GM21528 (cell line): ENCODE measurements at regions not wholly inside any gene's neighbourhood (a gene's known extent, or its start where the extent isn't known, plus 50 kb on each side); places are given as distances from the start of the nearest gene placed in this dataset.
A peak's percentile ranks its signal among the peaks of the same experiment; 100 is the strongest.
"Not testable (repeated sequence)": the region's sequence is repeated elsewhere in the genome, so short reads cannot be mapped to it uniquely, and the experiment has no call there.

ENCODE experiments used
- ATAC-seq: cut with Tn5 transposase; IDR thresholded peaks from one replicate; pipeline ENCODE4 v1.9.1; 2021; ENCODE audit warnings: mild to moderate bottlenecking, moderate library complexity; ENCODE audit not compliant: unreplicated experiment, low FRiP score

DNA sequence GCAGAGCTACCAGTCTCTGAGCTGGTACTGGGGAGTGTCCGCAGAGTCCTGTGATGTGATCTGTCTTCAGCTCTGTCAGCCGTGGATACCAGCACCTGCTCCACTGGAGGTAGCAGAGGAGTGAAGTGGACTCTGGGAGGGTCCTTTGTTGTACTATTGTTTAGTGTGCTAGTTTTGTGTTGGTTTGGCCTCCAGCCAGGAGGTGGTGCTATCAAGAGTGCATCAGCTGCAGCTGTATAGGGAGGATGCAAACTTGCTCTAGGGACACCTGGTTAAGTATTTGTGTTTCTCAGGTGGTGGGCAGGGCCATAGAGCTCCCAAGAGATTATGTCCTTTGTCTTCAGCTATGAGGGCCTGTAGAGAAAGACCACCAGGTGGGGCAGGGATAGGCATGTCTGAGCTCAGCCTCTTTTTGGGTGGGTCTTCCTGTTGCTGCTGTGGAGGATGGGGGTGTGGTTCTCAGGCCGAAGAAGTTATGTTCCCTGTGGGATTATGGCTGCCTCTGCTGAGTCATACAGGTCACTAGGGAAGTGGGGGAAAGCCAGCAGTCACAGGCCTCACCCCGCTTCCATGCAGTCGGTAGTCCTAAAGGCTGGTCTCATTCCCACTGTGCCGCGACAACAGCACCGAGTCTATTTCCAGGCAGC, 443.2 kb upstream of the TBL1XR1 start:
- no peak for ATAC-seq

DNA sequence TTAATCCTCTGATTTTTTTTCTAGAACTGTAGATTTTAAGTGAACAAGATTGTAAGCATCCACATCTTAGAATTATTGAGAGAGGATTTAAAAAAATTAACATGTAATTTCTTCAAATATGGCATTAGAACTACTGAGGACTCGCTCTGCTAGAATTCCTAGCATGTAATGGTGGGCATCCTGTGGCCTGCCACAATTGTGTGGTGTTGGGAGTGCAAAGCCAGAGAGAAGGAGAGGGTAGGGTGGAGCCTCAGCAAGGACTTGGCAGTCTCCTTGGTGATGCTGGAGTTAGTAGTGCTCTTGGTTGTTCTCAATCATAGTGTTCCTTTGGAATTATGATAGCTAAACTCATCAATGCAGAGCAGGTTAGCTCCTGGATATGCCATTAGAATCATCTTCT, 443.9 kb upstream of the TBL1XR1 start:
- ATAC-seq = no peak

DNA sequence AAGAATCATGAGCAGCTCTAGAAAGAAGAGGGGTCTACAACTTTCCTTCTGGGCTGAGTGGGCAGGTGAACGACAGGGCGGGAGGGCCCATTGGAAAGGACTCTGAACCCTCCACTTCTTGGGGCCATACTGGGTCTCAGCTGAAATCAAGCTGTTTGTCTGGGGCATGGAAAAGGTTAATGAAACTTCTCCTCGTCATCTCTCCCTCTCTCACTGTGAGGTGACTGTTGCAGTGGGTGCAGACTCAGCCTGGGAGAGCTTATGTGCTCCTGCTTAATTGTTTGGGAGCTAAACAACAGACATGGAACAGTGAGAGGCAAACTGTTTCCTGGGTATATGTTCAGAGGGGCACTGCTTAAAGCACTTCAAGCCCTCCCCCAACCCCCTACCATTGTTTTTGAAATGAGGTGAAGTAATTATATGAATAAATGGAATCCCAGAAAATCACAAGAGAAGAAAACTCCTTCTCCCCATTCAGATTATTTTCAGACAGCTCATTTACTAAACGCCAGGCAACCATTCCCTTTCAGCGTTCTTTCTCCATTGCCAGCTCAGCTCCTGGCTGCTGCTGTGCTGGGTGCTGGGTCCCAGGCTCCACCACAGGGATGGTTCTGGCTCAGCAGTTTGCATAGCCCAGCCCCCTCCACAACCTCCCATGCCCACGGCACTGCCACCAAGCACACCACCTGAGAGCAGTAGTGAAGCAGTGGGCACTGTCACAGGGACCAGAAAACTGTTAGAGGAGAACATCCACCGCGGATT, 444.9 kb upstream of the TBL1XR1 start:
- ATAC-seq = no peak

DNA sequence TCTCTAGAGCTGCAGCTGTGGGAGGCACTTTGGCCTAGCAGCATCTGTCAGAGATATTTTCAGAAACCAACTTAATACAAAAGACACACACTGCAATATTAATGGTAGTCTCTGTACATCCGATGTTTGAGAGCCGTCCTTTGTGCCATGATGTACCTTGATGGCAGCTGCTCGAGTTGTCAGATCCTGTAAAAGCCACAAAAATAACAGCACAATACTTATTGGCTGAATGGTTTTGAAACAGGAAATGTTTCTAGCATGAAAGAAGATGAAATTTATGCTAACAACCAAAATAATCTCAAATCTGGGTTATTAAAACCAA, 445.5 kb upstream of the TBL1XR1 start:
- ATAC-seq = no peak

DNA sequence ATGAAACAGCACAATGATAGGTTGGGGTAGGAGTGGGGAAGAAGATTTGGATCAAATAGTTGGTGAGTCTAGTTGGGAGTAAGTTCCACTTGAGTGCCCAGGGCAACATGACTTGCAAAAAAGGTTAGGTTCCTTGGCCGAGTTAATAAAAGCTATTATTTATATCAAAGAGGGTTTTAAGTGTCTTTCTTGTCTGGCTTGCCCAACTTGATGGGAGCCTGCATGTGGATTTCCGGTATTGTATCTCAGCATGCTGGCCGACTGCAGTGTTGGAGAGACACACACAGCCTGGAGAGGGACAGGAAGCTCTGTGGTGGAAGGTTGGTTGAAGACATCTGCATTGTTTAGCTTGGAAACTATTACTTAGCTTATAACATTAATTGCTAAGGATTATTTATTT, 449.5 kb upstream of the TBL1XR1 start:
- ATAC-seq = no peak

DNA sequence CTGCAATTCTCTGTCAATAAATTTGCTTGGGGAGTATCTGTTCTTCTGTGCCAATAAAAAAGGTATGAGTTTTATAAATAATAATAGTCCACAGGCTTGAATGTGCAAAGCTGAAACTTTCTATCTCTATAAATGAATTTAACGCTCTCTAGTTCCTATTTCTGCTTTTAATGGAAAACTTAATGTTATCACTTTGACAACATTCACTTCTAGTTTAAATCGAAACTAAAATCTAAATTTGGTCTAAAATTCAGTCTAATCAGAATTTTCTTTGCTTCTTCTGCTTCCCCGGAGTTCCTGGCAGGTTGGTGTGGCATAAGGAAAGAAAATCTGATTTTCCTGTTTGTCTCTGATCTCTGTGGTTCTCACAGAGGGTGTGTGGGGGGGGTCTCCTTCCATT, 450.1 kb upstream of the TBL1XR1 start:
- ATAC-seq = no peak

DNA sequence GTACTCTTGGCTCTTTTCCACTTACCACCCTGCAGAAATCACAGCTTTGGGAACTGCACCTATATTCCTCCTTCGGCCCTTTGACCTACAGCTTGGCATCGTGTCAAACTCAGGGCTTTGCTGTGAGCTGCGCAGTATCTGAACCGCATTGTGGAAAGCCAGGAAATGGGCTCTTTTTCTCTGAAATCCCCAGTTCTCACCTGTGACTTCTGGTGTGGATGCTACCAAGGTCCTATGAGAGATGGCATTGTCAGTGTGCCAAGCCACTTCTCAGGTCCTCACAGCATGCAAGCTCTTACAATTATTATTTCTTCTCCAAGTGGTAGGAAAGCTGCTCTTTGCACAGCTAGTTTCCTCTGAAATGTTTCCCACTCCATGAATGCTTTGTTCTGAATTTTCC, 450.6 kb upstream of the TBL1XR1 start:
- ATAC-seq = no peak

DNA sequence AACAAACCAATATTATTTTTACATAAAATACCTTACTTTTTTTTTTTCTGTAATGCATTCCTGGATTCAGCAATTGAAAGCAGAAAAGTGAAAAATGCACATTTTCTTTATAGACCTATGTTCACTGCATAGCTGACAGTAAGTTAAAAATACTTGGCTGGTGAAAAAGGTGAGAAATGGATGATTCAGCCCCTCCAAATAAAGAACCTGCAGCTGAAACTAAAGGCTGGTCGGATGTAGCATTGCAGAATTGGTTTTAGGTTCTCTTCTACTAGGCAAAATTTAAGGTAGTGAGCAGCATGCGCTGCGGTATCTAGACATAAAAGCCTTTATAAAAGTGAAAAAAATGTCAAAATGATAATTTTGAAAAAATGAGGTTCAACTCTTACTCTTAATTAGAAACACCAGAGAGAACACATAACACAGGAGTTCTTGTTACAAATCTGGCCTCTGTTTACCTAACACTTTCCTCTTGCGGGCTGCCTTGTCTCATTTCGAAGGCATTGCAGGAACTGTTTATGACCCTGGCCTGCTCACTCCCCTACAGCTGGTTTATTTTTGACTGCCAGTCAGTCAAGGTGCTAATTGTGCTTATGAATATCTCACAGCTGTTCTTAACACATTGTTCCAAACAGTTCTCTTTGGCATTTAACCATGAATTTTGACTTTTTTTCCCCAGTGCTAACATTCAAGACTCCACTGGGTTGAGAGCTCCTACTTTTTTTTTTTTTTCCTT, 455.4 kb upstream of the TBL1XR1 start:
- ATAC-seq = no peak

DNA sequence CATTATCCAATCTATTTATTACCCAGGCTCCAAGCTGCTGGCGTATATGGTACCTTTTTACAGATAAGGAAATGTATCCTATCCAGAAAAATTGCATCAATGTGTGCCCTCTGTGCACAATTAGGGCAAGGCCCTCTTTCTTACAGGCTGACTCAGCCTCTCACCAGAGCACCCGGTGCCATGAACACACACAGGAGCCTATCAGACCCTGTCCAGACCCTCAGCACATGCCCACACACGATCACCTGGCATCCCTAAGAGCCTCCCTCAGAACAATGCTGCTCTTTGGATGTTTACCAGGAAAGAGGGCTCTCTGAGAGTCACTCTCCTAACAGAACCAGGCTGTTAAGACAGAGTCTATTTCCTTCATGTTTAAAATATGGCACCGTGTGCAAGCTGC, 460.0 kb upstream of the TBL1XR1 start:
- ATAC-seq = no peak

DNA sequence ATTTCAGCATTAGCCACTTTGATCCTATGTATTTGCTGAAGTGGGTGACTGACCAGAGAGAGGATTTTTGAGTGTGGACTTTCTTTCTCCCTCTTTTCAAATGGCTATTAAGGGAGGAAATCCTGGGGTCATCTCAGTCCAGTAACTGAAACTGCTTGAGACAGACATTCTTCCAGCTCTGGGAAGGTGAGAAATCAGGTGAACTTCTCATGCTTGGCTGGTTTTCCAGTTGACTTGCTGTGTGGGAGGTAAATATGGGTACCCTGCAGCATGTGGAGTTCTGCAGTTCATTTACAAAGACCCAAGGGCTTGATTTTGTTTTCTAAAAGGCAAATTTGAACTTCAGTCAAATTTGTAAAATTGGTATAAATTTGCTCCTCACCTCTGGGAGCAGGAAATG, 461.1 kb upstream of the TBL1XR1 start:
- no peak for ATAC-seq

DNA sequence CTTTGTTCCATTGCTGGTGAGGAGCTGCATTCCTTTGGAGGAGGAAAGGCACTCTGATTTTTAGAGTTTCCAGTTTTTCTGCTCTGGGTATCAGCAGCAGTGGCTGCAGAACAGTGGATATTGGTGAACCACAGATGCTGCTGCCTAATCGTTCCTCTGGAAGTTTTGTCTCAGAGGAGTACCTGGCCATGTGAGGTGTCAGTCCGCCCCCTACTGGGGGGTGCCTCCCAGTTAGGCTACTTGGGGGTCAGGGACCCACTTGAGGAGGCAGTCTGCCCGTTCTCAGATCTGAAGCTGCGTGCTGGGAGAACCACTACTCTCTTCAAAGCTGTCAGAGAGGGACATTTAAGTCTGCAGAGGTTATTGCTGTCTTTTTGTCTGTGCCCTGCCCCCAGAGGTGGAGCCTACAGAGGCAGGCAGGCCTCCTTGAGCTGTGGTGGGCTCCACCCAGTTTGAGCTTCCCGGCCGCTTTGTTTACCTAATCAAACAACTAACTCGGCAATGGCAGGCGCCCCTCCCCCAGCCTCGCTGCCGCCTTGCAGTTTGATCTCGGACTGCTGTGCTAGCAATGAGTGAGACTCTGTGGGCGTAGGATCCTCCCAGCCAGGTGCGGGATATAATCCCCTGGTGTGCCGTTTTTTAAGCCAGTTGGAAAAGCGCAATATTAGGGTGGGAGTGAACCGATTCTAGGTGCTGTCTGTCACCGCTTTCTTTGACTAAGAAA, 467.3 kb upstream of the TBL1XR1 start:
- ATAC-seq = not testable (repeated sequence)

DNA sequence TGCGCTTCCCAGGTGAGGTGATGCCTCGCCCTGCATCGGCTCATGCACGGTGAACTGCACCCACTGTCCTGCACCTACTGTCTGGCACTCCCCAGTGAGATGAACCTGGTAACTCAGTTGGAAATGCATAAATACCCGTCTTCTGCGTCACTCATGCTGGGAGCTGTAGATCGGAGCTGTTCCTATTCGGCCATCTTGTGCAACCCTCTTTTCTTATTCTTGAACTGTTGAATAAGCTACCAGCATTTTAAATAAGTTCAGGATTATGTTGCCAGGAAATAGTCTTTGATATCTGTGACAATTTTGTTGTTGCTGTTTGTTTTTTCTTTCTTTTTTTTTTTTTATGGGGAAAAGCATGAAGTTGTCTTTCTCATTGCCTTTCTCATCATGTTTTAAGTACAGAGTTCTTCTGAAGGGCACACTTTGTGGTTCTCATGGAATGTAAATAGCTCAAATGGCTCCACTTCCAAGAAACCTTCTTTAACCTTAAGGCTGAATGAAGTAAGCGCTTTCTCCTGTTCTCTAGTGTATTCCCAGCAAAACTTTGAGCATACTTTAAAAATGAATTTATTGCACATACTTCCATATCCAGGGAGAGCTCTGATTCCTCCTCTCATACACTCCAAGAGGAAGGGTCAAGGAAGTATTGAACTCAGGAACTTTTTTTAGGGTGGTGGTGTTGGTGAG, 468.0 kb upstream of the TBL1XR1 start:
- no peak for ATAC-seq

DNA sequence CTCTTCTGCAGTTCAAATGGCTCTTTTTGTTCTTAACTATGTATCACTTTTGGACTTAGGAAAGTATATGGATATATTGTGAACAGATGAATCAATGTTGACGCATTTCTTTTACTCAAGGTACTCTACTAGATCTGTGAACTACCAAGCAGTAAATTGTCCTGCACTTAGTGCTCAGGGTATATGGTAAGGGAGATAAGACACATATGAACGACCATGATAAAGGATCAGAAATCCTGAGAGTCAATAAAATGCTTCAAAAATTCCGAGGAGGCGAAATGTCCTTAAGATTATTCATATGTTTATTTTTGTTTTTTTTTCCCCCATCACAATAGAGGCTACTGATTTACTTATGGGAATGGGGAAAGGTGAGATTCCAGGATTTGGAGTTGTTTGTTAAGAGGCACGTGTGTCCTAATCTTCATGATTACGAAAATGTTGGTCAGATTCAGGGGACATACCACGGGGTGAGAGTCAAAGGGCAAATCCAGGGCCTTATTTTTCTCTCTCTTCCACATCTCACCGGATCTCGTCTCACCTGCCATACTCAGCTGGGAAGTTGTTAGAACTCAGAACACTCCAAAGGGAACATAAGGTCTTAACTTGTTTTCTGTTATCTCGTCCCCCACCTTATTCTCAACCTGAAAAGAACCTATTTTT, 475.1 kb upstream of the TBL1XR1 start:
- no peak for ATAC-seq

DNA sequence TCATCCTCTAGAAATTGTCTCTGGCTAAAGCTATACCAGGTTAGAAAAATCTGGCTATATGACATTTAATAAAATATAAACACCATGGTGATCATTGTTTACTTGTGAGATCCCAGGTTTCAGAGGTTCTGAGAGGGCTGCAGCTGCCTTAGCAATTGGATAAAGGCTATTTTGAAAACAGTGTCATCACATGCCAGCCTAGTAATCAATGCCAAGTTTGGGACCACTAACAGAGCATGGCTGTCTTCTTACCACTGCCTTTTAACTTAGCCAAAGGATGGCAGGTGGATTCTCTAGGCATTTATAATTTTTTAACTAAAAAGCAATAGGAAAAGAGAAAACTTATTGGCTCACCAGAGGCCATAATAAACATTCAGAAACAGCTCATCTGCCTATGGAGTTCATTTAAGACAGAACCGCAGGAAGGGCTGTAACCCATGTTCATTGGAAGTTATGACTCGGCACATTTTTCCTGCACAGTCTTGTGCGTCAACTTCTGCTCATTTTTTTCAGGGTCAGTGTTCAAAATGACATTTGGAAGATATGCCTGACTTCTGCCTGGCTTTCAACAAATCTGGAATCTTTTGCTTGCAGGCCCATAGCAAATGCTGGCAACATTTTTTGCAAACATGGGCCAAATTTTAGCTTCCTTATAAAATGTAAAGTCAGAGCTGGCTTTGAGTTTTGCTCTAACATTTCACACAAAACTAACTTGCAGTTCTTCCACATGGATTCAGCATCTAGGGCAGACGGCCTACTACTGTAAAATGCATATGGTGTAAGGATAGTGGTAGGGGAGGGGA, 476.0 kb upstream of the TBL1XR1 start:
- no peak for ATAC-seq

DNA sequence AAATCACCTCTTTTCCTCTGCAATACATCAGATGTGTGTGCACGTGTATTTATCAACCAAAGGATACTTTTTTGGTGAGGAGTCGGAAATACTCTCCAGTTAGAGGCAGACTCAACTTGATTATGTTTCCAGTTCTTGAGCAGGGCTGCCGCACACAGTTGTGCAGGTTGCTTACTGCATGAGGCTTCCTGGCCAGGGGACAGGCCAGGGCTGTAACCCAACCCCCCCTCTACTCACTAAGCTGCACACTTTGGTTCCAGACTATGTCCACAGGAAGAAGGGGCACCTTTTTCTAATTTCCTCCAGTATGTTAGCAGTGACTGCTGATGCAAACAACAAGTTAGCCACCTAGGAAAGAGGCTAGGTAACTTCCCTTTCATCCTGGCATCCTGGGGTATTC, 476.9 kb upstream of the TBL1XR1 start:
- no peak for ATAC-seq

DNA sequence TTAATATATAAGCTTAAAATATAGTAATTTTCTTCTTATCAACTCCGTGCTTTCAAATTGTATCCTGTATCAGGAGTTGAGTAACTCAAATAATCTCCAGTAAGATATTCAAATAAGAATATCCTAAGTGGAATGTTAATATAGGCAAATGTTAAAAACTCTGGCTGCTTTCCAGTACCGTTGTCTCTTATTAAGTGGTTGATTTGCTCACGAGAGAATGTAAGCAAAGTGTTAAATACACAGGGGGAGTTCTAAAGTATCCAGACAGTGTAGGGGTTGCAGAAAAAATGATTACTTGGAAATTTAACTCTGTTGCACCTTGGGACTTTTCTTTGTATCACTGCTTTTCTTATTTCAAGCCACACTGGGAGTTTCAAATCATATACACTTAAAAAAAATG, 478.9 kb upstream of the TBL1XR1 start:
- no peak for ATAC-seq

DNA sequence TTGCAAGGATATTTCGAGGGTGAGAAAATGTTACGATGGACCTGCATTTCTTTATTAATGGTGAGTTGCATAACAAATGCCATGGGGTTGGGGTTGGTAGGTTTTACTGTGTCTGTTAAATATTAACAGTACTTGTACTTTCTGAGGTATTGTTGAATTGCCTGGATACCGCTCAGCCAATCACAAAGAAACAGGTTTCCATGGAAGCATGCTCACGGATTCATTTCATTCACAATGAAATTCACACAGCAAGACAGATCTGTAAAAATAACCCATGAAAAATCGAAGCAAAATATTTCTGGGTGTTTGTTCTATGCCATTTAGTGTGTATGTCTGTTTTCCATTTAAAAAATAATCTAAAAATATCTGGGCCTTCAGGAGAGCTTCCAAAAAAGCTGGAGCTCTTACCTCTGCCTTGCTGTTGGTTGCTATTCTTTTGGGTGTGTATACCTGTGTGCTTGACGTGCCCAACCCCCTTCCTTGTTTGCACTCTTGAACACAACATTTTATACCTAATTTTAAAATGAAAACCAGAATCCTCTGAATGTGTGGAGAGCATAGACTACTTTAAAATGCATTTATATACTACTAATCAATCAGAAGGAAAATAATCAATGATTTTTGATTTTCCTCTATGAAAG, 479.8 kb upstream of the TBL1XR1 start:
- ATAC-seq = no peak

DNA sequence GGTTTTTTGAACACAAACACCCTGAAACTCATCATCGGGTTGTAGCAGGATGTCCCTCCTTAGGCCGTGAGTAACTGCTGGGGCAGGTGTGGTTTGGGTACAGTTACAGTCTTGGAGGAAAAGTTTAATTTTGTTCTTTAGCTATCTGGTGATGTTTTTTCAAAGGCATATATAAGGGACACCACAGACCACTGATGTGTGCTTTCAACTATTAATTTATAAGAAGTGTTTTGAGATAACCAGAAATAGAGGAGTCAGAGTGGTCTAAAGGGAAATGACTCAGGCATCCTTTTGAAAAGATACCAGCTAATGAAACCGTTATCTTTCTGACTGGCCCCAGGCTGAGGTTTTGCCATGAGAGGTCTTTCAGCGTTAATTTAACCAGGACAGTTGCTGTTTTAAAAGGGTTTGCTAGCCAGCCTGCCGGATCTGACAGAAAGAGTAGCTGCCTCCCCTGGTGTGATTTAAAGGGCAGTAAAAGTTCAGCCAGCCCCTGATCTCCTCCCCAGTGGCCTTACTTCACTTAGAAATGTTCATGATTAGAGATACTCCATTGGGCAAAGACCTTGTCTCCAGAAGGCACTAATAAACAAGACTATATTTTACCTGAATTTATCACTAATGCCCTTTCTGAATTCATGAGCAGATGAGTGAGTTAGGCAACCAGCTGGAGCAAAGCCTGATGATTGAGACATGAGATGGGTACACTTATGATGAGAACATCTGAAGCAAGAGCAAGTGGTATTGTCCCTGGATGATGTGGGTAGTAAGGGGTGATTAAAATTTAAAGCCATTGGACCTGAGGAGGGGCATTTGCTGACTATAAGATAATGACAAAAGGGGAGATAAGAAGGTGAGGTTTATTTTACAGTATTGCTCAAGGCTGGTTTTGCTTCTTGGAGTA, 482.5 kb upstream of the TBL1XR1 start:
- ATAC-seq = peak; percentile 56
